Left lung (tissue), 4 donors: ENCODE measurements at regions not wholly inside any gene's neighbourhood (a gene's known extent, or its start where the extent isn't known, plus 50 kb on each side); places are given as distances from the start of the nearest gene placed in this dataset.

Experiments used
- ATAC-seq: fragments of 200-7000 bp; cut with Tn5 transposase; one replicate; pipeline ENCODE4 v1.9.1; 2020; ENCODE audit warnings: moderate library complexity
- DNase-seq, 4 donors: peaks; one replicate each; pipeline ENCODE4 v3.0.0-alpha.2; 2013 to 2020
- H3K27ac ChIP-seq, 2 donors: fragments of 200-600 bp; sonication (generic) in 1 of 2; one replicate each; pipeline versions ENCODE4 v1.5.0 to v1.8.0; 2020 to 2021
- H3K27me3 ChIP-seq, 2 donors: fragments of 200-600 bp; sonication (generic) in 1 of 2; one replicate each; pipeline versions ENCODE4 v1.5.0 to v1.8.0; 2020 to 2021
- H3K36me3 ChIP-seq, 2 donors: fragments of 200-600 bp; sonication (generic) in 1 of 2; one replicate each; pipeline versions ENCODE4 v1.5.0 to v1.8.0; 2020 to 2021
- H3K4me1 ChIP-seq, 2 donors: fragments of 200-600 bp; one replicate each; pipeline ENCODE4 v1.8.0; 2021
- H3K4me3 ChIP-seq, 2 donors: fragments of 200-600 bp; sonication (generic) in 1 of 2; one replicate each; pipeline versions ENCODE4 v1.5.0 to v1.8.0; 2020 to 2021; ENCODE audit warnings: mild to moderate bottlenecking in 1 of 2
- H3K9me3 ChIP-seq, 2 donors: fragments of 200-600 bp; sonication (generic) in 1 of 2; one replicate each; pipeline versions ENCODE4 v1.5.0 to v1.8.0; 2020 to 2021
- CTCF ChIP-seq, 2 donors: fragments of 200-600 bp; sonication (generic) in 1 of 2; IDR thresholded peaks; one replicate each; pipeline versions ENCODE4 v1.5.0 to v1.8.0; 2021; ENCODE audit warnings: antibody characterized with exemption in 2 of 2
- intact Hi-C, 2 donors: fragments of 100-400 bp; cut with DNase I; formaldehyde crosslinking; loops; one replicate each; pipeline versions ENCODE4 v1.11.2 to v1.14.2; 2022
- donor health status: DM: no; HTN: yes; CAD: no.
- donor health status: DM: no; HTN: no; CAD: no.

- H3K27me3 ChIP-seq, result no peaks in the 10 kb centered on the region
- TF ChIP-seq CTCF (IDR thresholded peaks at IDR 0.05), result no peak
- no peak overlapping the region for H3K27ac ChIP-seq
- no peaks in the 10 kb centered on the region for H3K36me3 ChIP-seq
- intact Hi-C loops, result no loop called here
- ATAC-seq, result no peak
- H3K4me3 ChIP-seq, result no peak overlapping the region
- DNase-seq, result no peak
- H3K9me3 ChIP-seq, result peaks cover 0 to 2% of the 10 kb centered on the region in 2 donors
- no peaks in the 10 kb centered on the region for H3K4me1 ChIP-seq
Observed at GRCh38 chr5:4203146-4203545, 607.5 kb downstream of the IRX1 start.

- DNase-seq (no peak), ATAC-seq (no peak)
- intact Hi-C loops, result no loop called here
- no peaks in the 10 kb centered on the region for H3K36me3 ChIP-seq
- TF ChIP-seq CTCF (IDR thresholded peaks at IDR 0.05), result no peak
- no peak overlapping the region for H3K4me3 ChIP-seq
- no peaks in the 10 kb centered on the region for H3K27me3 ChIP-seq
- H3K9me3 ChIP-seq, result peaks cover 0 to 2% of the 10 kb centered on the region in 2 donors
- H3K27ac ChIP-seq, result no peak overlapping the region
- H3K4me1 ChIP-seq, result no peaks in the 10 kb centered on the region
Observed at GRCh38 chr5:4204276-4205141, 608.9 kb downstream of the IRX1 start.

- H3K36me3 ChIP-seq, result no peaks in the 10 kb centered on the region
- H3K9me3 ChIP-seq, result peaks cover 0 to 2% of the 10 kb centered on the region in 2 donors
- ATAC-seq (no peak), DNase-seq (peak in 2 of 4 donors; percentile 73 to 78)
- no peak overlapping the region for H3K4me3 ChIP-seq
- H3K27me3 ChIP-seq, result no peaks in the 10 kb centered on the region
- TF ChIP-seq CTCF (IDR thresholded peaks at IDR 0.05), result no peak
- H3K27ac ChIP-seq, result no peak overlapping the region
- intact Hi-C loops, result no loop called here
- no peaks in the 10 kb centered on the region for H3K4me1 ChIP-seq
Observed at GRCh38 chr5:4205398-4205797, 609.8 kb downstream of the IRX1 start.

GRCh38 chr5:4206127-4206526 is 610.5 kb downstream of the IRX1 start:
- intact Hi-C loops, result no loop called here
- no peak for TF ChIP-seq CTCF (IDR thresholded peaks at IDR 0.05)
- Histone ChIP-seq H3K36me3 (no peaks in the 10 kb centered on the region), H3K27me3 (no peaks in the 10 kb centered on the region), H3K4me1 (no peaks in the 10 kb centered on the region), H3K27ac (no peak overlapping the region), H3K9me3 (peaks cover 0 to 2% of the 10 kb centered on the region in 2 donors), H3K4me3 (no peak overlapping the region)
- no peak for ATAC-seq
- DNase-seq, result no peak

- H3K9me3 ChIP-seq, result peaks cover 0 to 2% of the 10 kb centered on the region in 2 donors
- TF ChIP-seq CTCF (IDR thresholded peaks at IDR 0.05), result no peak
- no peak overlapping the region for H3K27ac ChIP-seq
- no peaks in the 10 kb centered on the region for H3K4me1 ChIP-seq
- H3K27me3 ChIP-seq, result no peaks in the 10 kb centered on the region
- no peaks in the 10 kb centered on the region for H3K36me3 ChIP-seq
- no peak for DNase-seq
- intact Hi-C loops, result no loop called here
- H3K4me3 ChIP-seq, result no peak overlapping the region
- no peak for ATAC-seq
Observed at GRCh38 chr5:4207486-4207885, 611.9 kb downstream of the IRX1 start.
